ENCODE measurements at regions not wholly inside any gene's neighbourhood (a gene's known extent, or its start where the extent isn't known, plus 50 kb on each side); places are given as distances from the start of the nearest gene placed in this dataset.
"Not testable (repeated sequence)": the region's sequence is repeated elsewhere in the genome, so short reads cannot be mapped to it uniquely, and the experiment has no call there.

DNA sequence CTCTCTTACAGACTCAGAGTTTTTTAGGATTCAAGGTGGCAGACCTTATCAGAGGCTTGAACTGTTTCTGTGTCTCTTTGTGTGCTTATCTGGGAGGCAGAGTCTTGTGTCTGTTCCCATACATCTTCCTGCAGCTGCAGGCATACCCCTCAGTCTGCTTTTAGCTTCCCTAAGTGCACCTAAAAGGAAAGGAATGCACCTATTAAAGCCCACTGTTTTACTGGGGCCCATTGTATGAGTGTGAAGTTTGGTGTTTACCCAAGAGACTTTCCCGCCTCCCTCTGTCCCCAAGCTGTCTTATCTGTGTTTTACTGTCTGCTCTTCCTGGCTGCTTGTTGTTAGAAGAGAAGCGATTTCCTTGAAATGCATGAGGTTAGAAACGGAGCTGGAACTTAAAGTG lies 1757.3 kb upstream of the PIK3C3 start:
- DNase-seq: no peak

DNA sequence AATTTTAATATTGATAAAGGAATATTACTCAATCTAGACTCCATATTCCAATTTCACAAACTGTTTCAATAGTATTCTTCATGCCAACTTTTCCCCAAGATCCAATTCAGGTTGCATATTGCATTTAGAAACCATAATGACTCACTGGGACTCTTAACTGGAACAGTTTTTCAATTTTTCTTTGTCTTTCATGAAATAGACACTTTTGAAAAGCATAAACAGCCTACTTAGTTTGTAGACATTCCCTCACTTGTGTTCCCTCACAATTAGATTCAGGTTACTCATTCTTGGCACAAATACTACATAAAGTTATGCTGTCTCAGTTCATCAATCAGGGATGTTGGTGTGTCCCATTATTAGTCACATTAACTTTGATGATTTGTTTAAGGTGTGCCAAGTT lies 1768.4 kb upstream of the PIK3C3 start:
- no peak for DNase-seq

DNA sequence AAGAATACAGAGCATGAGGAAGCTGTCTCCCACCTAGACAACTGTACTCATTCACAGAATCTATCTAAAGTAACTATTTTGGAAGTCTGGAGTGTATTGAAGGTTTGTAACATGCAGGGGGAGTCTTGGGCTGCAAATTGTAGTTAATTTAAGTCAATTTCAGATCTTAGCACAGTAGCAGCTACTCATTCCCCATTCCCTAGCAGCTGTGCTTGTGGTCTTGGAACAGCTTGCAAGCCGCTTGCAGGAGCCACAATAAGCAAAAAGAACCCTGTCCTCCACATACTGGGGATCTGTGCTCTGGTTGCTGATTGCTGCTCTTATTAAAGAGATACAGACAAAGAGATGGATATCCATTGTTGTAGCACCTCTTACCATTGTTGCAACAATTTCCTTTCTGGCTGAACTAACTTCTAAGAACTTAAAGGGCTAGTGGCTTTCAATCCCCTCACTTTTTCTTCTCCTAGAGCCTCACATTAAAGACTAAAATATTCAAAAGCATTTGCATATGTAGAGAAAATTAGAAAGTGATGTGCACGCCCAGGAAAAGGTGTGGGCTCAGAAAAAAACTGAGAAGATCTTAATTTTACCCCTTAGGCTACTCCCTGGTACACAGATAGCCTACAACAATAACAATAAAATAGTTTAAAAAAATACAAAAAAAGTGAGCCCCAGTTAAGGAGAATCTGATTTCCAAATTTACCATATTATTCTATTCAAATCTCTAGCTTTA lies 1775.1 kb upstream of the PIK3C3 start:
- DNase-seq: no peak

DNA sequence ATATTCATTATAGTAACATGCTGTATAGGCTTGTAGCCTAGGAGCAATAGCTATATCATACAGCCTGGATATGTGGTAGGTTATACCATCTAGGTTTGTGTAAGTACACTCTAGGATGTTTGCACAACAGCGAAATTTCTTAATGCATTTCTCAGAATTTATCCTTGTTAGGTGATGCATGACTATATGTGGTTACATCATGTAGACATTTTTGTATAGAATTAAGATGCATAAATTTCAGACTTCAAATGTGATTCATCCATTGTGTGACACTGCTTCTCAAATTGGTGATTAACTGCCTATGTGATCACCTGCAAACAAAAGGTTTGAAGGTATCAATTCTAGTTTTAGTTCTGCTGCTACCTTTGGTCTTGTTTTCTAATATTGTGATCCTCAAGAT lies 1787.0 kb upstream of the PIK3C3 start:
- DNase-seq: no peak

DNA sequence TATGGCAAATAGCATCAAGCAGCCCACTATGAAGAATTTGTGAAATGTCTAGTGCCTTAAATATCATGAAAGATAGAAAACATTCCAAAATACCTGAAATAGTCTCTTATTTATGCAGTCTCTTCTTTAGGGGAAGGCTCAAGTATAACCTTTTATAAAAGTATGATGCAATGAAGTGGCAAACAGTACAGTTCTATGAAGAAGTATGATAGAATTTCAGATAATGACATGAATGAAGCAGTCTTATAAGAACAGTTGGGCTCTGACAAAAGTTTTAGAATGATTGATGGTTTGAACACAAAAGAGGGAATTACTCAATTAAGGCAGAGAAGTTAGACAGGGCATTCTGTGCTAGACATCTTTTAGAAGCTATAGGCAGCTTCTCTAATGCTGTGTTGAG lies 1791.8 kb upstream of the PIK3C3 start:
- DNase-seq: no peak

DNA sequence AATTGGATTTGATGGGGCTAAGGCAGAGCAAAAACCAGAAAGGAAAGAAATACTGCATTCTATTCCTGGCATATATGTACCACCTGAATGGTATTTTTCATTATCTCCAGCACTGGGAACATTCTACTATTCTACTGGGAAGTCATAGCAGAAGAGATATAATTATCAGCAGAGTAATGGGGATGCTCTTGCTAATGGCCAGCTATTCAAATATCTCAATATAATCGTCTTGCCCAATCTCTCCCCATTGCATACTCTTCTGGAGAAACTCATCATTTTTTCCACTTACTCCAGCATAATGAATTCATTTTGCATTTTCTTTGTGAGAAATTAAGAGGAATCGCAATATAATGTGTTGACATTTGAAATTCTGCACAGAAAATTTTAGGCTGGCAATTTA lies 1794.7 kb upstream of the PIK3C3 start:
- no peak for DNase-seq

DNA sequence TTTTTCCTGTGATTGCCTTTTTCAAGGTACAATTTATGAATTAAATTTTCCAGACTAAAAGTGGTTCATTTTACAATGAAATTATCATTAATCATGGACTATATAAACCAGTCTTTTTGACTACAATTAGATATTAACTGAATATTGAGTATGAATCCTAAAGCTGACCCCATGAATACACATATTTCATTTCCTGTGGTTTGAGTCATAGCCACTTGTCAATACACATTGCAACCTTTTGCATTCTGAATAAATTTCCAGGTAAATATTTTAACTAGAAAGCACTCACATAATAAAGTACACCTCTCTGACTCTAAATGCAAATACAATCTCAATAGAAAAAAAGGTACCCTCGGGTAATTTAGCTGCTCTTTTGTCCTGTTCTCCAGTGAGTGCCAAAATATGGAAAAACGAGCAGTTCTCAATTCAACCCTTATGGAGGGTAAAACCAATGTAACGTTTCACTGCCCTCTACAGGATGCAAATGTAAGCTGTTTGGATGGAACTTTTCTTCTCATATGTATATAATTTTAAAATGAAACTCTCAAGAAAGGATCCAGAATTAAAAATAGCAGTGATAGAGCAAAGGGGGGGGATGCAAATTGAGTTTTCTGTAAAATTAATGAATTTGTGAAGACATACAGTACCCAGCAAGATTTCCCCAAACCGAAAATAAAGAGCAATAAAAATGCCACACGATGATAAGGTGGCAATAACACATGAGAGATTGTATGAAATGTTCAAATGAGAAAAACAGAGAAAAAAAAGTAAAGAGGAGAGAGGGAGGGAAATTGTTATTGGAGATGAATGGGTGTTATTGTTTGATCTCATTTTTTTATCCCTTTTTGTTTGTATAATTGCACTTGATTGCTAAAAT lies 1795.7 kb upstream of the PIK3C3 start:
- DNase-seq: no peak

DNA sequence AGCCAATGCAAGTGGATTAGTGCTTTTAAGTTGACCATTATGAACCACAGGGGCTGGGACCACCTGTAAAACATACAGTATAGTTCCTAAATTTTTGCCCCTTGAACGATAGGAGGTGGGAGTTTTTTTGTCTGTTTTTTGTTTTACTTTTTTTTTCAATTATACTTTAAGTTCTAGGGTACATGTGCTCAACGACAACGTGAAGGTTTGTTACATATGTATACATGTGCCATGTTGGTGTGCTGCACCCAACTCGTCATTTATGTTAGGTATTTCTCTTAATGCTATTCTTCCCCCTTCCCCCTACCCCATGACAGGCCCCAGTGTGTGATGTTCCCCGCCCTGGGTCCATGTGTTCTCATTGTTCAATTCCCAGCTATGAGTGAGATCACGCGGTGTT lies 1797.9 kb upstream of the PIK3C3 start:
- no peak for DNase-seq

DNA sequence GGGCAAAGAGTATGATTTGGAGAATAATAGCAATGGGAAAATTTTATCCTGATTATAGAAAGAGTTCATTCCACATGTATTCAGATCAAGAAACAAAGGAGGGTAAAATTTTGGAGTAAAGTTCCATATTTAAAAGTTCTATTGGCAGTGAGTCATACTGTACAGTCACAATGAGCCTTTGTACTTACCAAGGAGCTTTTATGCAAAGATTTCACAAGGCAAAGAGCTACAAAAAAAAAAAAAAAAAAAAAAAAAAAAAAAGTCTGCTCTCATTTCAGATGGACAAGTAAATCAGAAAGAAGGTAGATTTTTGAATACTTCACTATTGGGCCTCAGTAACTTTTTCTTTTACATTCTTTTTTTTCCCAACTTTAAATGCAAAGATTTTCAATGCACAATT lies 1802.2 kb upstream of the PIK3C3 start:
- DNase-seq: no peak

DNA sequence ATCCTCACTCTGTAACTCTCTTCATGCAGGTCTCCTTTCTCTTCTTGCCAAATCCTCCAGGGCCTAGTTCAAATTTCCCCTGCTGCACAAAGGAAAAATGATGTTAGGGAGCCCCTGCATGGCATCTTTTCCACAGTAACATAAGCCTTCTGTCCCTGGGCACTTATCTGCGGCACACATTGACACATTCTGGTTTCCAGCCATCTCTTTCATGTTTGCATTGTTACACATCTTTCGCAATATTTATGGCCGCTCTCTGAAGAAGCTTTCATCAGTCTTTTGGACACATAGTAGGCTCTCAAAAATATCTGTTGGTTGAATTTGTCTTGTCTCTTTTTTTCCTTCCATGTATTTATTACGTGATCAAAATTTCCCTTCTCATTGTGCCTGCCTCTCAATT lies 1806.1 kb upstream of the PIK3C3 start:
- no peak for DNase-seq

DNA sequence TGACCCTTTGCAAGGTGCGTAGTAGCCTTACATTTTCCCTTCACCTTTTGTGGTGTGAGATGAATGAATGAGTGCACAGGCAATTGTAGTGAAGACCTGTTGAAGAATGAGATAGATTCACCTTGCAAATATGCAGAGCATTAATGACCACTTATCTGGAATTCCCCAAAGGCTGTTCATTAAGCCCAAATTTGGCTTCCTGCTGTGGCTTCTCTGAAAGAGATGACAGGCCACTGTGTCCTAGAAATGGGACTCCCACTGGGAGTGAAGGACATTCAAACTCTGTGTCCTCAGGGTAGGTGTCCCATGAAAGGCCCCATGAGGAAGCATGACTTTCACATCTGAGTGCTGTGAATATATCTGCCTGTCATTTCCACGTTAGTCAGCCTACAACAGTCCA lies 1821.8 kb upstream of the PIK3C3 start:
- no peak for DNase-seq

DNA sequence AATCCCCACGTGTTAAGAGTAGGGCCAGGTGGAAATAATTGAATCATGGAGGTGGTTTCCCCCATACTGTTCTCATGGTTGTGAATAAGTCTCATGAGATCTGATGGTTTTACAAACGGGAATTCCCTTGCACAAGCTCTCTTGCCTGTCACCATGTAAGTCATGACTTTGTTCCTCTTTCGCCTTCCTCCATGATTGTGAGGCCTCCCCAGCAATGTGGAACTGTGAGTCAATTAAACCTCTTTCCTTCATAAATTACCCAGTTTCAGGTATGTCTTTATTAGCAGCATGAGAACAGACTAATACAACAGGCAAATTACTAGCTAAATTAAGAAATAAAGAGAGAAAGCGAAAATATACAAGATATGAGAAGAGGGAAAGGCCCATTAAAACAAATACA lies 1822.6 kb upstream of the PIK3C3 start:
- DNase-seq: not testable (repeated sequence)

DNA sequence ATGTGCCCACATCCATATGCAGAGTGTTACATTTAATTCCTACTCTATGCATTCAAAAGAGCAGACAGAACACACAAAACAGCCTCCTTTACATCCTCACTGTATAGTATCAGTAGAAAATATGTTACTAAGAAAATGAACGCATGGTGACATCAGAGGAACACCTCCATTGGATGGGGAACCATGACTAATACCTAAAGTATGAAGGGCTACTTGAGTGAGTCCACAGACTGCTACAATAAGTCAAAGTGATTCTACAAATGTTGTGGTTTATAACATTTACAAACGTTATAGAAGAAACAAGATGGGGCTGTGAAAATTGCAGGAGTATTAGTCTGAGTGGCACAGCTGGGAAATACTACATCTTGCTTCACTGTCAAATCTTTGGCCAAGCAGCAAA lies 1830.9 kb upstream of the PIK3C3 start:
- no peak for DNase-seq

DNA sequence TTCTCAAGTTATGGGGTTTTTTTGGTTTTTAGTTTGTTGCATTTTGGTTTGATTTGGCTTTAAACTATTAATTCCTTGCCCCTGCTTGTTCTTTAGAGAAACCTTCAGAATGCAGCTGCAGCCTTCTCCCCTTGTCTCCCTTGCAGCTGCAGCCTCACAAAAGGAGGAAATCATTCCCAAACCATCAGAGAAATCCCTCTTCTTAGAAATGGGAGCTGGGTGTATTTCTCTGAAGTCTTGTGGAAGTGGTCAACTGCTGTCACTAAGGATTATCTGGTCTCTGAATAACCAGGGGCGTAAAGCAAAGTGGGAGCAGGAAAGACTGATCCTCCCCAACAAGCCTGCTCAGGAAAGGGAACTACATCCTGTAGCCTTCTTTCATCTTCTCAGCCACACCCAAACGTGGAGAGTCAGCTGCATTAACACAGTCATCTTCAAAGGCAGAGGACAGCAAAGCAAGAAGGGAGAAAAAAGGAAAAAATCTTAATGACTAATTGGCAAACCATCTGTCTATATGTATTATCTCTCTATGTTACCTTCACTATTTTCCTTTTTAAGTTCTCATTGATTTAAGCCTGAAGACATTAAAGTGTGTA lies 1834.1 kb upstream of the PIK3C3 start:
- DNase-seq: no peak

DNA sequence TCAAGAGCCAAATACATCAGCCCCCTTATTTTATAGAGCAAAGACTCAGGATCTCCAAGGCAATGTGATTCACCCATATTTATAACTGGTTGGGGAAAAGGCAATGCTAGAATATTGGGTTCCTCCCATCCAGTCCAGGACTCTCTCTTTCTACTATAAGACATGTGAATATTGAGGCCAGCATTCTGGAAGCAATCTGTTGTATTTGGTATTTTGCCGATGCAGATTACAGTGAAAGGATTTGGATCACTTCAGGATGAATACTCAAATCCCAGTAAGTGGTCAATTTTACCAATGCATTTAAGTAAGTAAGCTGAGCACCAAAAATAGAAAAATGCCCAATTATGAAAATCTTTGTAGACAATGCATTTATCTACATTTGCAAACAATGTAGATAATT lies 1834.7 kb upstream of the PIK3C3 start:
- DNase-seq: no peak

DNA sequence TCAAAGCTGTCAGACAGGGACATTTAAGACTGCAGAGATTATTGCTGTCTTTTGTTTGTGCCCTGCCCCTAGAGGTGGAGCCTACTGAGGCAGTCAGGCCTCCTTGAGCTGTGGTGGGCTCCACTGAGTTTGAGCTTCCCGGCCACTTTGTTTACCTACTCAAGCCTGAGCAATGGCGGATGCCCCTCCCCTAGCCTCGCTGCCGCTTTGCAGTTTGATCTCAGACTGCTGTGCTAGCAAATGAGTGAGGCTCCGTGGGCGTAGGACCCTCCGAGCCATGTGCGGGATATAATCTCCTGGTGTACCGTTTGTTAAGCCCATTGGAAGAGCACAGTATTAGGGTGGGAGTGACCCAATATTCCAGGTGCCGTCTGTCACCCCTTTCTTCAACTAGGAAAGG lies 1835.5 kb upstream of the PIK3C3 start:
- DNase-seq: not testable (repeated sequence)

DNA sequence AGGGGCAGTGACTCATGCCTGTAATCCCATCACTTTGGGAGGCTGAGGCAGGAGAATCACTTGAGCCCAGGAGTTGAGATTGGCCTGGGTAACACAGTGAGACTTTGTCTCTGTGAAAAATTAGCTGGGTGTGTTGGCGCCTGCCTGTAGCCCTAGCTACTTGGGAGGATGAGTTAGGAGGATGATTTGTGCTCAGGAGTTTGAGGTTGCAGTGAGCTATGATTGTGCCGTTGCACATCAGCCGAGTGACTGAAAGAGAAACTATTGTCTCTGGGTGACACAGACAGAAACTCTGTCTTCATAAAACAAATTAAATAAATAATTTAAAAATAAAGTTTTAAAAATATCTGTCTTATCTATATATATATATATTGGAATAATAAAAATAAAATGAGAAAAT lies 1844.6 kb upstream of the PIK3C3 start:
- DNase-seq: no peak

DNA sequence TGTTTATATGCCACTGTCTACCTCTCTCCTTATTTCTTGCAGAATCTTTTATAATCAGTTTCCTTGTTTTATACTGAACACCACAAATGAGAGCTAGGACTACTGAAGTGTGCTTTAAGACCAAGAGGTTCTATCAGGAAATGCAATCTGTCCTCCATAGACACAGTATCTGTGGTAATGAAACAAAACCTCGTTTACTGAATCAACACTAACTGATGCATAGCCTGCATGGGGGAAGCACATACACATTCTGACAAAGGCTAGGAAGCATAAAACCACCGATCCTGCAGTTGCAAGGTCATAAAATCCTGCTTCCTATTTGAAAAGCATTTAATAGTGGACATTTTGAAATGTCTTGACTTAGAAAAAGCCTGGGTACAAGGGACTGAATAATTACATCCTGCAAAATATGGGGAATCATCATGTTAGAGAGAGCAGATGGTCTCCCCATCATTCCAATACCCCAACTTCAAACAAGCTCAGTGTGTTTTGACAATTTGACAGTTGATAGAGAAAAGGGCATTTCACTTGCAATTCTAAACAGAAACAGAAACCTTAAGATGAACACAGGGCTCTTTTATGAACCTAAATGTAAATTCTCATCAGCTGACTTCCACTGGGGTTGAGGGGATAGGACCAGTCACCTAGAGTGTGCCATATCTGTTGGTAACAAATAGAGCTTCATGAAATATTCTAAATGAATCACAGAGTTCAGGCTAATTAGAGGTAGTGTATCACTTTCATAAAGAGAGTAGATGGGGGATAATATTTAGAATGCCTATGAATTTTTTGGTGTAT lies 1845.6 kb upstream of the PIK3C3 start:
- DNase-seq: no peak

DNA sequence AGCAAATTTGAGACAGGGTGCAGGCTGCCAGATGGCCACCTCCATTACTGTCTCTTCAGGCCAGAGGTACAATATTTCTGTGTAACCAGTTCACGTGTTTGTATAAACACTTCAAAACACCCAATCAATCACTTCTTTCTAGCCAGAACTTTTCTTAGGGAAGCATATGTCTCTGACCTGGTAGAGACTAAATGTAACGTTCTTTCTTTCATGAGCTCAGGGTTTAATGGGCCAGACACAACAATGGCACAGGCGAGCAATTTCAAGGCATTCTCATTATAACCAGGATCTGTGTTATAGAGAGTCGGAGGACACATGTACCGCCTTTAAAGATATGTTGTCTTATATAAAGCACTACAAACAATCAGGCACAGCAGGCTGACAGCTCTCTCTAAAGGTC lies 1846.4 kb upstream of the PIK3C3 start:
- no peak for DNase-seq

DNA sequence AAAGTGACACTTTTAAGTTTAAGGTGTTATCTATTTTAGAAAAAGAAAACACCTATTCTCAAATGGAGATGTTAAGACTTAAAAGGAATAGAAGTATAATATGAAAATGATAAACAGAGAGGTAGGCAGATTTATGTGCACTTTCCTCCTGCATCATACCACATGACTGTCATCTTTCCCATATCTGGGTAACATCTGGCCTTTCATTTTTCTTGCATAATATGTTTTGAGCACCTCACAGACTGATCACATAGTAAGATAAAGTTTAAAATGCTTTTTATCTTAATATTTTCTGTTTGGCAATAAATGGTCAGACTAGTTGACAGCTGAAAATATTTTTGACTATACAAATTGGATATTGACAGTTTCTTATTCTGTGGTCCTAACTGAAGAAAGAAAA lies 1852.1 kb upstream of the PIK3C3 start:
- no peak for DNase-seq

DNA sequence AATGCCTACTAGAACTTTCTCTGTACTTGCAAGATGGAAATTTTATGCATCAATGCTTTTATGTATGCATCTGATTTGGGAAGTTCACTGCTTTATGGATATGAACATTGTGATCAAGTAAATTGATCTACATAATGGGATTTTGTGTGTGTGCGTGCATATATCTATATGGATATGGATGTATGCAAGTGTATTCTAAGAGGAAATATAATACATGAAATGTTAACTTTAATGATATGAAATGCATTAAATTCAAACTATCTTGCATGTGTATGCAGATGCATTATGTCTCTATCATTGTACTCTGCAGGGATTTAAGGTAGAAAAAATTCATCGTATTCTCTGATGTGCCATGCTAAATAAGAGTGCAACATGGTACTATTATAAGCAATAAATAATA lies 1855.4 kb upstream of the PIK3C3 start:
- no peak for DNase-seq

DNA sequence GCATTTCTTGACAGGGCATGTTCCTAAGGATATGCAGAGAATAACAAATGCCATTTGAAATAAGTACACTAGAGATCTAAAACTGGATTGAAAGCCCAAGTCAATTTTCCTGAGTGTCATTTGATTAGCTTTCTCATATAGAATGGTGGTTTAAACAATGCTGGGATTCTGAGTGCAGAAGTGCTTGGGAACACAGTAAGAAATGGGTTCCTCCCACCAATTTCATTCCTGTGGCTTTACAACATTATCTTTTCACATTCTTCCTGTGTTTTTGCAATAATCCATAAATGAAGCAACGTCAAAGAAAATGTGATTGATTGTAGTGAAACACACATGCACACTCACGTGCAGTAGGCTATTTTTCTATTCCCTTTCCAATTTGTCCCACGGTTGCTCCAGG lies 1858.4 kb upstream of the PIK3C3 start:
- no peak for DNase-seq

DNA sequence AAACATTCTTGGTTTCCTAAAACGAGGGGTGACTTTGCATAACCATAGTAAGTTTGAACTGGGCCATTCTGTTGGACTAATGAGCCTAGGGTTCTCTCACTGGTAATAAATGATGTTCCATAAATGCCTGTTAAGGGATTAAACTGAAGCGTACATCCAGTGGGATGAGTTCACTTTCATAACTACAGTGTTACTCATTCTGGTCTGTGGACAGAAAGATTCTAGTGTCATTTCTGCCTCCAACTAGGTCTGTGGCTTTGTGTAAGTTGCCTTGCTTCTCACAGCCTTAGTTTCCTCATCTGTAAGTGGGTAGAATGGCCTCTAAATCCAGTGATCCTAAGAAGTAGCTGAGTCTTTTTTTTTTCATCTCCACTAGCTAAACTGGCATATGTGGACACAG lies 1860.6 kb upstream of the PIK3C3 start:
- no peak for DNase-seq
